HEK293T (cell line): ENCODE measurements at regions not wholly inside any gene's neighbourhood (a gene's known extent, or its start where the extent isn't known, plus 50 kb on each side); places are given as distances from the start of the nearest gene placed in this dataset.

Source experiments
- CTBP1 ChIP-seq: fragments of 450-650 bp; IDR thresholded peaks from 2 replicates; pipeline ENCODE4 v1.6.1; 2016; ENCODE audit warnings: borderline replicate concordance
- ELF4 ChIP-seq: fragments of 450-650 bp; IDR thresholded peaks from 2 replicates; pipeline ENCODE4 v1.6.1; 2017; ENCODE audit warnings: antibody characterized with exemption
- FOXA1 ChIP-seq: fragments of 450-650 bp; IDR thresholded peaks from 2 replicates; pipeline ENCODE4 v1.6.1; 2016; ENCODE audit warnings: mild to moderate bottlenecking
- FOXK2 ChIP-seq: fragments of 450-650 bp; IDR thresholded peaks from 2 replicates; pipeline ENCODE4 v1.6.1; 2016; ENCODE audit warnings: mild to moderate bottlenecking
- FOXM1 ChIP-seq: fragments of 450-650 bp; IDR thresholded peaks from 2 replicates; pipeline ENCODE4 v1.6.1; 2017; ENCODE audit warnings: mild to moderate bottlenecking, borderline replicate concordance
- HDGF ChIP-seq: fragments of 450-650 bp; IDR thresholded peaks from 2 replicates; pipeline ENCODE4 v1.6.1; 2017; ENCODE audit warnings: antibody characterized with exemption, borderline replicate concordance
- LEF1 ChIP-seq: fragments of 450-650 bp; IDR thresholded peaks from 2 replicates; pipeline ENCODE4 v1.6.1; 2017; ENCODE audit warnings: mild to moderate bottlenecking, borderline replicate concordance
- NFRKB ChIP-seq: fragments of 450-650 bp; IDR thresholded peaks from 2 replicates; pipeline ENCODE4 v1.6.1; 2016; ENCODE audit warnings: mild to moderate bottlenecking, moderate library complexity
- SP1 ChIP-seq: fragments of 450-650 bp; IDR thresholded peaks from 2 replicates; pipeline ENCODE4 v1.6.1; 2017
- SUZ12 ChIP-seq: fragments of 450-650 bp; IDR thresholded peaks from 2 replicates; pipeline ENCODE4 v1.6.1; 2016; ENCODE audit warnings: mild to moderate bottlenecking

DNA sequence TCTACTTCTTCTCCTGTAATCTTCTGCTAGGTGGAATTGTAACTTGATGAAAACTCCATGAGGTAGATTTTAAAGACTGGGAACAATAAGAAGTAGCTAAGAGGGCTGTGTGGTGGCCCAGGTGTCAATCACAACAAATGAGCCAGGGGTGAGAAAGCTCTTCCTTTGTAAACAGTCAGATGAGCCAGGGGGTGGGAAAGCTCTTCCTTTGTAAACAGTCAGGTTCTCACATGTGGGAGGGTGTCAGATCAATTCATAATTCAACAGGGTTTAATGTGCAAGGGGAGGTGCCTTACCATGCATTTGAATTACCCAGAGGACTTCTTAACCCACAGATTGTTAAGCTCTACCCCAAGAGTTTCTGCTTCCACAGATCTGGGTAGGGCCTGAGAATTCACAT lies 312.4 kb upstream of the AUTS2 start:
- TF ChIP-seq LEF1, result no peak
- TF ChIP-seq HDGF, result no peak
- no peak for TF ChIP-seq FOXA1
- TF ChIP-seq ELF4, result no peak
- TF ChIP-seq SUZ12, result no peak
- no peak for TF ChIP-seq FOXK2
- TF ChIP-seq SP1, result no peak
- no peak for TF ChIP-seq FOXM1
- TF ChIP-seq NFRKB, result no peak
- no peak for TF ChIP-seq CTBP1
